HG02973 (cell line): ENCODE measurements at regions not wholly inside any gene's neighbourhood (a gene's known extent, or its start where the extent isn't known, plus 50 kb on each side); places are given as distances from the start of the nearest gene placed in this dataset.
"Not testable (repeated sequence)": the region's sequence is repeated elsewhere in the genome, so short reads cannot be mapped to it uniquely, and the experiment has no call there.

Source experiments
- ATAC-seq: cut with Tn5 transposase; IDR thresholded peaks from one replicate; pipeline ENCODE4 v1.9.1; 2021; ENCODE audit warnings: moderate library complexity; ENCODE audit not compliant: unreplicated experiment

DNA sequence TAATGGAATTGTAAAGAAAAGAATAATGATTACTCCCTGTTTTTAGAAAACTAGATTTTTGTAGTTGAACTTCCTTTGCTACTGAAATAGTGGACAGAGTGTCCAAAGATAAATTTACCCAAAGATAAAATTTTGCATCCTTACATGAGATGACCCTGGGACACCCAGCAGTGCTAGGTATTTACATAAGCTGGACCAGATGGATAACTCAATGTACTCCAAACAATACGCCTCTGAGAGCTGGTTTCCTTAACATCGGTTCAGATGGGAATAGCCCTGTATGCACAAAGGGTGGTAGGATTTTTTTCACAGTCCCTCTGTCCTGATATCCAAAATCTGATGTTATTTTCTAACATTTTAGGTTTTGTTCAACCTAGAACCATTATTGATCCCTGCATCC is 432.1 kb upstream of the ID2 start:
- ATAC-seq, result no peak

DNA sequence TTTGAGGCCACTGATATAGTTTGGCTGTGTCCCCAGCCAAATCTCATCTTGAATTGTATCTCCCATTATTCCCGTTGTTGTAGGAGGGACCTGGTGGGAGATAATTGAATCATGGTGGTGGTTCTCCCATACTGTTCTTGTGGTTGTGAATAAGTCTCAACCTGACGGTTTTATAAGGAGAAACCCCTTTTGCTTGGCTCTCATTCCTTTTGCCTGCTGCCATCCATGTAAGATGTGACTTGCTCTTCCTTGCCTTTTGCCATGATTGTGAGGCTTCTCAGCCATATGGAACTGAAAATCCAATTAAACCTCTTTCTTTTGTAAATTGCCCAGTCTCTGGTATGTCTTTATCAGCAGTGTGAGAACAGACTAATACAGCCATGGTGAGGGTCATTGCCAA is 431.6 kb upstream of the ID2 start:
- ATAC-seq, result not testable (repeated sequence)

DNA sequence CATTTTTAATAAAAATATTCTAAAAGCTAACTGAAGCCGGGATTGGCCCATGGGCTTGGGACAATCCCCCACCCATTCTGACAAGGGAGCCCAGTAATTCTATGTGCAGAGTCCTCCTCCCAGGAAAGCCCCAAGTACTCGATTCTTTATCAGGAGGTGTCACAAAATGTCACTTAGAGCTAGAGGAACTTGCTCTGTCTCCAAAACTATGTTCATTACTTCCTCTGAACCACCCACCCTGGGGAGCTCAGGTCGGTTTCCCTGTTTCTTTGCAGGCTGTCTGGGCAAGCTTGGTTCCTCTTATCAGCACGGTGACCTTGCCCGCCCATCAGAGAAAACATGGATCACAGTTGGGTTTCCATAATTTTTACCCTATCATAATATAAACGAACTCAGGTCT is 430.6 kb upstream of the ID2 start:
- no peak for ATAC-seq

DNA sequence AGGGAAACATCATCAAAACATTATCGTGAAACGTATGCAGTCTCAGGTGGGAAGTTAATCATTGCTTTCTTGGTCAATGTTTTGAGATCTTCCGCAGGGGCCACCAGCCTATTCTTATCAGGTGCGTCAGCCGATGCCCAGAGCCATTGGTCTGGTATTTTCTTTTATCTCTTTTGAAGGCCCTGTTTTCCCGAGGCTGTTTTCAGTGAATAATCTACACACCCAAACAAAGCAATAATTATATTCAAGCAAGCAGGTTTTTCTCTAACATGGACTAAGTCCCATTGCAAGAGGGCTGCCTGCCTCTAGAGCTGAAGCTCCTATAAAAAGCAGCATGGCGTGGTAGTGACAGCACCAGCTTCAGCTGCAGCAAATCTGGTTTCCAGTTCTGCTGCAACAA is 430.0 kb upstream of the ID2 start:
- no peak for ATAC-seq

DNA sequence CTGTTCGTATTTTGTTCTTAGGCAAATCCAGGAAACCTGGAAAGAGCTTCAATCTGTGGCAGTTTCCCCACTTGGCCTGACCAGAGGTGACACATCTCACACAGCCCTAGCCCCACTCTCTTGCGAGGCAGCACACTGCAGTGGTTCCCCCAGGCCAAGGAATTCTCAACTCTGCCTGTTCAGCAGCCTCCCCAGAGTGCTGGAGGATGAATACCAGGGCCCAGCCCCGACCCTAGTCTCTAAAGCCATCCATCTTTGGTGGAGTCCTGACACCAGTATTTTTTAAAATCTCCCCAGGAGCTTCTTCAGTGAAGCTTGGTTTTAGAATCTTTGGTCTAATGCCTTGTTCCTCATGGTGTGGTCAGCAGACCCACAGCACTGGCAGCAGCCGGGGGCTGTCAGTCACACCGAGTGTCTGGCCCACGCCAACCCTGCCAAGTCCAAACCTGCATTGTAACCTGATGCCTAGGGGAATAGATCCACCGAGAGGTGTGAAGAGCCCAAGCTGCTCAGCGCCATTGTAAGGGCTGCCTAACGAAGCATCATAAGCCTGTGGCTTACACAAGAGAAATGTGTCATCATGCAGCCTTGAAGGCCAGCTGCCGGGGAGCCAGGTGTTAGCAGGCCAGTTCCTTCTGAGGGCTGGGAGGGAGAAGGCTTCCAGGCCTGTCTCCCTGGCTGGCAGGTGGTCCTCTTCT is 428.7 kb upstream of the ID2 start:
- ATAC-seq, result peak; percentile 97

DNA sequence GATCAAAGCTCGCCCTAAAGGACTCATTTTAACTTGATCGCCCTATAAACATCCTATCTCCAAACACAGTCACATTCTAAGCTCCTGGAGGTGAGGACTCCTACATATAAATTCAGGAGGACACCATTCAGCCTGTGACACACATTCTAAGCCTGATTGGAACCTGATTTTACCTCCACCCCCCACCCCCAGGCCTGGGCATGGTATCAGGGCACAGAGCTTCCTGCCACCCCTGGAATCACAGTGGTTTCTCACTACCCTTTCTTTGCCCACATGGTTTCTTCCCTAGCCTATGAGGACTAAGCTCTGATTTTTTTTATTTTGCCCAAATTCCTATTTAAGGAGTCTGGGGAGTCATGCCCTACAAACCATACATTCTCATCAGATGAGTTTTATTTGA is 428.1 kb upstream of the ID2 start:
- no peak for ATAC-seq

DNA sequence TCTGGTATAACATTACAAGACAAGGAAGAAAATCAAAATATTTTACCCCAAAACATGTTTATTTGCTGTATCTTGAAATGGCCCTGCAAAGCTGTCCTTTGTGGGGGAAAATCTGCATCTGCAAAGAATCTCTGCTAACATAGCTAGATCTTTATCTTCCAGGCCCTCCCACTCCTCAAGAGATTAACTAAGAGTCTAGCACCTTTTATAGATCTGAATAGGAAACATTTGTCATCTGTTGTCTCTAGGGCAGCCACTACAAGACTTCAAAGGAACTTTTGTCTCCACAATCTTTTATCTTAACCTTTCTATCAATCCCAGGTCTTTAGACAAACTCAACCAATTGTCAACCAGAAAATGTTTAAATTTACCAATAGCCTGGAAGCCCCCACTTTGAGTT is 427.6 kb upstream of the ID2 start:
- ATAC-seq, result not testable (repeated sequence)

DNA sequence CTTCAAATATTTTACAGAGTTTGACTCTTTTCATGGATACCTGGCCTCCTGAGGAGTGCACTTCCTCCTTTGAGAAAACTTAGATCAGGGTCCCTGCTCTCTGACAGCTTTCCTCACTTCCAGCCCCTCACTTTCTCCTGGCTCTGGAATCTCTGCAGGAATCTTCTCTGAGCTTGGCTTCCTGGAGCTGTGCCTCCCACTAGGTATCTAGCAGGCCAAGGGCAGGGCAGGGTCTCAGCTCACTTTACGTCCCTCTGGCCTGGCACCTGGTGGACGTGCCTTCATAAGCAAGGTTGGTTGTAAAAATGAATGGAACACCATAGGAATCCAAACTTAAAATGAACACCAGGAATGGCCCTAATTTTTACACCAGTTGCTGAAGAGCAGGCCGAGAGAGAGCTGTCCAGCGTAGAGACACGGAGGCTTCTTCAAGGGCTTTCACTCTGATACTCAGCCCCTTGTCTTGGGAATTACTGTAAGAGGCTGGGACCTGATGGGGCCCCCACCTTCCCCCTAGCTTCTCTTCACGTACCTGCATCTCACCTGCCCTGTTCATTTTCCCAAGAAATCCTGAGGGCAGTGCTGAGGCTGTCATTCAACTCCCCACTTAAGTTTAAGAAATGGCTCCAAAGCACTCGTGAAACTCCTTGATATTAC is 426.9 kb upstream of the ID2 start:
- no peak for ATAC-seq

DNA sequence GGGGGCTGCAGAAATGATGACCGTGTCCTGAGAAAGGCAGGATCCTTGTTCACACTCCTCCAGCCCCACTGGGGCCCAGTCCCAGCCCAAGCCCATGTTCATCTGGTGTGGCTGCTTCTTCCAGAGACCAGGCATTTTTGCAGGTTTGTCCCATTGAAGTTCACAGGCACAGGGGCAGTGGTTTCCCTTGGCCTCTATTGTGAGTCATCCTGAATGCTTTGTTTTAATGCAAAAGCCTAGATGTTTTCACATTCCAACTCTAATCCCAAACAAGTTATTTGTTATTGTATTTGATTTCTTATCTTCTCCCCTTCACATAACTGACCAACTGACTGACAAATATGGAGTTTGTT is 426.4 kb upstream of the ID2 start:
- no peak for ATAC-seq

DNA sequence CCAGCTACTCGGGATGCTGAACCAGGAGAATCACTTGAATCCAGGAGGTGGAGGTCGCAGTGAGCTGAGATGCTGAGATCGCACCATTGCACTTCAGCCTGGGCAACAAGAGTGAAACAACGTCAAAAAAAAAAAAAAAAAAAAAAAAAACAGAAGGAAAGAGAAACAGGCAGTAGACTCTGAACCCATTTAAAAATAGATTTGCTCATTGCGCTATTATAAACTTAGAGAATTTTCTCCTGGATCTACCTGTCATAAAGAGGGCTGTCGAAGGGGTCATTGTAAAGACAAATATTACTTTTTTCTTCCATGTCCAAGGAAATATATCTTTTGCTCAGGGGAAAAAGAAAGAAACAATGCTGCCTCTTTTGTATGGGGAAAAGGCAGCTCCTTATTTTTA is 425.0 kb upstream of the ID2 start:
- no peak for ATAC-seq

DNA sequence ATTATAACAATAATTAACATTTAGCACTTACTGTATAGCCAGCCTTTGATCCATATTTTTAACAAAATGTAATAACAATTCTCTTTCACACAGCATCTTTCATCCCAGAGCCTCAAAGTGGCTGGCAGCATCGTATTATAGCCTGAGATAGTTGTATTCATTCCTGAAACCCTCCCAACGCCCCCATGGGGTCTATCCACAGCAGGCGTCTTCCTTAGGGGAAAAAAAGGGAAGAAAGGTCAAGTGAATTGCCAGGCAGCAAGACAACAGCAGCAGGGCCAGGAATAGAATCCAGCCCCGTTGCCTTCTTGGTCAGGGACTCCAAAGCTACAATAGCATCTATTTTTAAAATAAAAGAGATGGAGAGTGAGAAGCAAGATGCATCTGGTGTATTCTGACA is 424.4 kb upstream of the ID2 start:
- no peak for ATAC-seq

DNA sequence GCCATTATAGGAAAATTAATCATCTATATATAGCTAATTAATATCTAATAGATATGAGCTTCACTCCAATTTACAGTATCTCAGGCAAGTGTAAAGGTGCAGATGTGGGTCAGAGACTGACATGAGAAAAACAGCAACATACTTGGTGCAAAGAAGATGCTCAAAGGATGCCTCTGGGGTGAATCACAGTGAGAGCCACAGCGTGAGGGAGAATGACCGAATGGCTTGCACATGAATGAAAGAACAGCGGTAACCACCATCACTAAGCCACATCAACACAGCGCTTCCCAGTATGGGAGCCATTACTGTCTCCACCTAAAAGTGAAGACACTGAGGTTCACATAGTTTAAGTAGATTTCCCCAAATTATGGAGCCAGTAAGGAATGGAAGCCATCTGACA is 423.4 kb upstream of the ID2 start:
- ATAC-seq, result no peak

DNA sequence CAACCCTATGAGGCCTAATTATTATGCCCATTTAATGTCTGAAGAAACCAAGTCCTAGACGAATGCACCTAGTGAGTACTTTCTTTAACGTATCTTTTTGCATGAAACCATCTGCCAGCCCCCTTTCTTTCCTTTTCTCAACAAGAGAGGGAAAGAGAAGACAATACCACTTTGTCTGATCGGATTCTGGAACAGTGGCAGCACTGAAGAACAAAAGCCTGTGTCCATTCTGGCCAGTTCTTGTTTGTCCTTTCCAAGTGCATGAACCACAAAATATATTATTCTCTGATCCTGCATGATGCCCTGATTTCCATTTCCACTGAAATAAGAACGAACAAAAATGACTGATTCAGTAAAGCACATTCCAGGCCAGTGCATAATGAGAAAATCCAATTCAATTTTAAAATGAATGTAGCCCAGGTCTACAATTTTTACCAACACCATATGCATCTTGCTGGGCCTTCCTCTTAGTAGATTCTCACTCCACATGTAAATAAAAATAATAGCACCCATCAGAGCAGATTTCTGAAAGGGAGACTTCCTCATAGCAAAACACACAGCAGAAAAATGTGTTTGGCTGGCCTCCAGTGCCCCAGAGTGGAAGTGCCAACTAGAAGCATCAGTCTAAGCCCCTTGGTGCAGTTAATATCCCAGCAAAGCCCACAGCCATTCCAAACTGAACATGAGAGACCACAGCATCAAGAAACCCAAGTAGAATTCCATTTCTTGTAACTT is 422.6 kb upstream of the ID2 start:
- no peak for ATAC-seq

DNA sequence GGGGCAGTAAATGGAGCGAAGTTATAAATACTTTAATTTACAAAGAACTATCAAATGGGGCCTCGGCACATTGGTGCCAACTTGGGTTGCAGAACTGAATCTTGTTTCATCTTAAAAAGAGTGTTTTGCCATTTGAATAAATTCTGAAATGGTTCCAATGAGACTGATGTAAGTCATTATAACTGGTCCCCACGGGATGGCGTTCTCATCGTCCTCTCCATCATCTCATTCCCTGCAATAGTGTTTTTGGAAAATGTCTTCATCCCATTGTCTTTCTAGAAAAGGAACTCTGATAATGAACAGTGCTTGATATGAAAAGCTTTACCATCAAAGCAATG is 422.0 kb upstream of the ID2 start:
- ATAC-seq, result no peak

DNA sequence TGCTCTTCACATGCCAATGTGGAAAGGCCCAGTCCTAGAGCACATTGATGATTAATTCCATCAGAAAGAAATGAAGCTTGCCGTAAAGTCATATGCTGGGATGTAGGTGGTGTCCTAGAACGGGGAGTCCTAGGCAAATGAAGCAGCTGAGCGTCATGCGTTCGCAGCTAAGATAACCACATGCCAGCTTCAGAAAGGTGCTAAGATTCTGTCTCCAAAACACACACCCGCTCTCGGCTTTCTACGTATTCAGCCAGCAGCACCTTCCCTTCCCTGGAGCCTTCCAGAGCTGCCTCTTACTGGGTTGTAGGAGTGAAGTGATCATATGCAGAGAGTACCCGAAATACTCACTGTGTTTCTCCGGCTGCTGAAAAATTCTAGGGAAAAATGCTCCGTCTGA is 421.6 kb upstream of the ID2 start:
- ATAC-seq, result no peak

DNA sequence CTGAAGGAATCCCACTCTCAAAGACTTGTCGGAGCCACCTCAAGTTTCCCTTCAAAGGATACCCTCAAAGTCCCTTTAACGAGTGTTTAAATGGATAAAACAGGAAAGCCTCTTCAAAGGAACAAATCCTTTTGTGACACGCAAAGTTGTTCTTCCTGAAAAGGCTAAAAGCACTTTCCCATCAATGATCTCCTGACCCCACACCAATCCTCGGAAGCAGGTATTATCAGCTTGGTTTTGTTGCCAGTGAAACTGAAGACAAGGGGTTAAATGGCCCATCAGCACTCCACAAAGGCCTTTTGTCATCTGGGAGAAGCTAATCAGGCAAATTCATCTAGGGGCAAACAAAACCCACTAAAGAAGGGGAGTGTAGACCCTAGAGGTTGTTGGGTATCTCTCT is 418.0 kb upstream of the ID2 start:
- no peak for ATAC-seq

DNA sequence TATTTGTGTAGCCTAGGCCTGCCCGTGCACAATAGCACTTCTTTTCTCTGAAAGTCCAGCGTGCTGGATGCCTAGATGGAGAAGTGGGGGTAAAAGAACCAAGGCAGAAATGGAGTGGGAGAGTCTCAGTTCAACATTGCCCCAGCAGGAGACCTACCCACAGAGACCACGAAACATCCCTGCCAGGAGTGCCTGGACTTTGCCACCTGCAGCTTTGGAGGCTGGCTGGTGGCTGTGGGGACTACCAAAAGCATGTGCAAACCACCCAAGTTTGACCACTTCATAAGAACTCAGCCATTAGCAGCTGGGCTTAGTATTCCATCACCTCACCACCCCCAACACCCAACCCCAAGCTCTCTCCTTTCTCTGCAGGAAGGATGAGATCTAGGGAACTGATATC is 416.9 kb upstream of the ID2 start:
- no peak for ATAC-seq

DNA sequence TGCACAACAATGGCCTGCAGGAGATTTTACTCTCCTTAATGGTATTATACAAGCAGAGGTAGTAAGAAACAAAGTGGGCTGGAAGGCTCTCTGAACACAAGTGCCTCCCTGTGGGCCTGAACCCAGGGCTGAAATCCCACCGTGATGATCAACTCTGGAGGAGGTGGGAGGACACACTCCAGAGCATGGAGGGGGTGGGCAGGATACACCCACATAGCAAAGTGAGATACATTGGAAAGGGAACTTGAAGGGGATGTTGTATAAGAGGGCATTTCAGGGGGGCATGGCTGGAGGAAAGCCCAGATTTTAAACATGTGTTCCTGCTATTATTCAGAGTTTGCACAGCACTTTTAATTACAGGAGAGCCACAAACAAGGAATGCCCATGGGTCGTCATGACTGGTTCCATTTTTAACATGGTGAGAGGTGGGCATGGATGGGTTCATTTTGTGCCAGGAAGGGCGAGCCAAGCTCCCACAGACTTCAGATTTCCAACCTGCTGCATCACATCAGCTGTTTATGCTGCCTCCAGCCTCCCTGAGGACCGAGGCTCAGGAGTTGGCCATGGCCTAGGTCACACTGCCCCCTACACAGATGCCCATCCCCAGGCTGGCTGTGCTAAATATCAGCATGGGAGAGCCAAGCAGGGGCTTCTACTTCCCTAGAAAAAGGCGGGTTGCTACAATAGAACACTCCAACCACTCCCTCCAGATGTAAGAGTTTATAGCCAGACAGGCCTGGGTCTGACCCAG is 416.2 kb upstream of the ID2 start:
- no peak for ATAC-seq

DNA sequence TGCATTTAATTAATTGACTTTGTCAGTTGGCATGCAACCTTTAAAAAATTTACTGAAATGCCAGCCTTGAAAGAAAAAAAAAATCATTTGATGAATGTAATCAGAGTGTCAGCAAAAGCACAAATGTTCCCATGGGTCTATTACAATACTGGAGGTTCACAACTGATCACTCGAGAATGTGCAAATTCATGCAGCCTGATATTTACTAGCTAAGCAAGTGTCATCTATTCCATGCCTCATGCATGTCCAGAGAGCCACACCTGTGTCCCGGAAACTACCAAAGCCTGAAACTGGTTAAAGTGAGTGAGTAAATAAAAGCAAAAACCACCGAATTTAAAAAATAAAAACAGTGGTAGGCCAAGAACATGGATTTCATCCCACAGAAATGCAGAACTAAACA is 415.3 kb upstream of the ID2 start:
- no peak for ATAC-seq

DNA sequence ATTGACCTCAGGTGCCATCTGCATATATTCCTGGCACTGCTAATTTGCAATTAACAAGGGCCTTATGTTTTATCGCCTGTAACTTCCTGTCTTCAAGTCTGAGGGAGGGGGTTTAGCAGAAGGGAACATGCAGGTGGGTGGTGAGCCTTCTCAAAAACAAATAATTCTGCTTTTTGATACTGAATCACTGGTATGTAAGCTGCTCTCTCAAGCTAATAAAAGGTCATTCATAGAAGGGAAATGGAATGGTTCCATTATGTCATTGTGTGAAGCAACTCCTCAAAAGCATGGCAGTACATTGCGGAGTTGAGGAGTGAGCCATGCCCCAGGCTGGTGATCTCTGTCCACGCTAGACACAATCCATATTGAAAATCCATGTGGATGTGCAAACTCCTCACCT is 414.8 kb upstream of the ID2 start:
- ATAC-seq, result no peak

DNA sequence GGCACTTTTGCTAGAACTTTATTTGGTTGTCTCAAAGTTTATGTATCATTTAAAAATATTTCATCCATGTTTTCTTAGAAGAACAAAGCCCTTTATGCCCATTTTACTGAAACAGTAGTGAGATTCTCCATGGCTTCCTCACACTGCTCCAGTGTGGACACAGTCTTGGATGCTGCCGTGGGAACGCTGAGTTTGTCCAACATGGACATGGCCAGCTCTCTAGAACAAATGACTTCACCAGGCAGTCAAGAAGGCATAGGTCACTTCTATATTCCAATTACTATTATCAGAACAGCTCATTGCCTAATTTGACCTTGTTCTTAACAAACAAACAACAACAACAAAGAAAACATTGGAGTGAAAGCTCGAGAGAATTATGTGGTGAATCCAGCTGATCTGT is 414.1 kb upstream of the ID2 start:
- ATAC-seq, result no peak
